Vagina (tissue), 2 donors: ENCODE measurements at regions not wholly inside any gene's neighbourhood (a gene's known extent, or its start where the extent isn't known, plus 50 kb on each side); places are given as distances from the start of the nearest gene placed in this dataset.

ENCODE experiments used
- POLR2A ChIP-seq, 2 donors: fragments of 450-650 bp; IDR thresholded peaks; one replicate each; pipeline ENCODE4 v1.6.1; 2017; ENCODE audit warnings: antibody characterized with exemption in 2 of 2, mild to moderate bottlenecking in 2 of 2, moderate library complexity in 2 of 2
- POLR2AphosphoS5 ChIP-seq, 2 donors: sonication (generic); formaldehyde crosslinking; IDR thresholded peaks; one replicate each; pipeline ENCODE4 v1.9.0; 2017; ENCODE audit warnings: antibody characterized with exemption in 2 of 2, mild to moderate bottlenecking in 2 of 2, low read depth in 1 of 2; ENCODE audit not compliant: insufficient read depth in 1 of 2
- TF ChIP-seq, protein P1 (sequence below), 3 experiments: fragments of 450-650 bp in 2 of 3; fragments of 200-600 bp in 1 of 3; sonication (generic) in 1 of 3; IDR thresholded peaks; one replicate each; pipeline ENCODE4 v1.5.1; 2017 to 2019; ENCODE audit warnings: antibody characterized with exemption in 3 of 3, mild to moderate bottlenecking in 2 of 3, moderate library complexity in 2 of 3

GRCh38 chr2:79453918-79454317 lies 58.9 kb upstream of the CTNNA2 start:
- TF ChIP-seq, protein P1, sequence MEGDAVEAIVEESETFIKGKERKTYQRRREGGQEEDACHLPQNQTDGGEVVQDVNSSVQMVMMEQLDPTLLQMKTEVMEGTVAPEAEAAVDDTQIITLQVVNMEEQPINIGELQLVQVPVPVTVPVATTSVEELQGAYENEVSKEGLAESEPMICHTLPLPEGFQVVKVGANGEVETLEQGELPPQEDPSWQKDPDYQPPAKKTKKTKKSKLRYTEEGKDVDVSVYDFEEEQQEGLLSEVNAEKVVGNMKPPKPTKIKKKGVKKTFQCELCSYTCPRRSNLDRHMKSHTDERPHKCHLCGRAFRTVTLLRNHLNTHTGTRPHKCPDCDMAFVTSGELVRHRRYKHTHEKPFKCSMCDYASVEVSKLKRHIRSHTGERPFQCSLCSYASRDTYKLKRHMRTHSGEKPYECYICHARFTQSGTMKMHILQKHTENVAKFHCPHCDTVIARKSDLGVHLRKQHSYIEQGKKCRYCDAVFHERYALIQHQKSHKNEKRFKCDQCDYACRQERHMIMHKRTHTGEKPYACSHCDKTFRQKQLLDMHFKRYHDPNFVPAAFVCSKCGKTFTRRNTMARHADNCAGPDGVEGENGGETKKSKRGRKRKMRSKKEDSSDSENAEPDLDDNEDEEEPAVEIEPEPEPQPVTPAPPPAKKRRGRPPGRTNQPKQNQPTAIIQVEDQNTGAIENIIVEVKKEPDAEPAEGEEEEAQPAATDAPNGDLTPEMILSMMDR (IDR thresholded peaks at IDR 0.05) = no peak
- TF ChIP-seq POLR2A (IDR thresholded peaks at IDR 0.05) (no peak), POLR2AphosphoS5 (IDR thresholded peaks at IDR 0.05; ENCODE audit: insufficient read depth in 1 of 2, low read depth in 1 of 2) (no peak)
